ENCODE measurements at regions not wholly inside any gene's neighbourhood (a gene's known extent, or its start where the extent isn't known, plus 50 kb on each side); places are given as distances from the start of the nearest gene placed in this dataset.

GRCh38 chr20:50363027-50363426, 147.2 kb upstream of the PTPN1 start:
- ATAC-seq (ENCODE audit: low read depth in 2 of 2) (no peak), DNase-seq (no peak)
- Mint-ChIP-seq H3K4me3 (no peak overlapping the region), H3K27ac (no peak overlapping the region), H3K4me1 (peaks cover 0 to 7% (median 0%) of the 10 kb centered on the region in 4 donors), H3K36me3 (no peaks in the 10 kb centered on the region), H3K27me3 (peaks cover 9% of the 10 kb centered on the region), H3K9me3 (peaks cover 0 to under 1% (median 0%) of the 10 kb centered on the region in 7 donors)
- Histone ChIP-seq H3K27me3 (ENCODE audit: control insufficient read depth, insufficient read depth, low read length) (no peaks in the 10 kb centered on the region), H3K36me3 (ENCODE audit: control insufficient read depth, insufficient read depth, low read length) (no peaks in the 10 kb centered on the region), H3K9me3 (ENCODE audit: control insufficient read depth in 2 of 2, low read length in 2 of 2) (no peaks in the 10 kb centered on the region), H3K4me3 (ENCODE audit: low read depth, low read length) (no peak overlapping the region), H3K27ac (ENCODE audit: insufficient read depth, low read length, poor library complexity, severe bottlenecking) (no peak overlapping the region), H3K4me1 (ENCODE audit: control insufficient read depth, insufficient read depth, low read length, poor library complexity, severe bottlenecking) (no peaks in the 10 kb centered on the region)

GRCh38 chr20:50363479-50363878, 146.7 kb upstream of the PTPN1 start:
- peak overlapping the region in 1 of 3 donors; percentile 24 for H3K27ac Mint-ChIP-seq
- H3K36me3 ChIP-seq (ENCODE audit: control insufficient read depth, insufficient read depth, low read length): no peaks in the 10 kb centered on the region
- peaks cover 9% of the 10 kb centered on the region for H3K27me3 Mint-ChIP-seq
- no peak overlapping the region for H3K4me3 ChIP-seq (ENCODE audit: low read depth, low read length)
- peaks cover 0 to 7% (median 0%) of the 10 kb centered on the region in 4 donors for H3K4me1 Mint-ChIP-seq
- no peak for ATAC-seq (ENCODE audit: low read depth in 2 of 2)
- H3K27ac ChIP-seq (ENCODE audit: insufficient read depth, low read length, poor library complexity, severe bottlenecking): no peak overlapping the region
- no peak overlapping the region for H3K4me3 Mint-ChIP-seq
- H3K27me3 ChIP-seq (ENCODE audit: control insufficient read depth, insufficient read depth, low read length): no peaks in the 10 kb centered on the region
- H3K36me3 Mint-ChIP-seq: no peaks in the 10 kb centered on the region
- DNase-seq: no peak
- no peaks in the 10 kb centered on the region for H3K4me1 ChIP-seq (ENCODE audit: control insufficient read depth, insufficient read depth, low read length, poor library complexity, severe bottlenecking)
- no peaks in the 10 kb centered on the region for H3K9me3 ChIP-seq (ENCODE audit: control insufficient read depth in 2 of 2, low read length in 2 of 2)
- H3K9me3 Mint-ChIP-seq: peaks cover 0 to 2% (median 0%) of the 10 kb centered on the region in 7 donors

GRCh38 chr20:50364542-50364941, 145.6 kb upstream of the PTPN1 start:
- Histone ChIP-seq H3K27ac (ENCODE audit: insufficient read depth, low read length, poor library complexity, severe bottlenecking) (no peak overlapping the region), H3K4me1 (ENCODE audit: control insufficient read depth, insufficient read depth, low read length, poor library complexity, severe bottlenecking) (no peaks in the 10 kb centered on the region), H3K36me3 (ENCODE audit: control insufficient read depth, insufficient read depth, low read length) (no peaks in the 10 kb centered on the region), H3K27me3 (ENCODE audit: control insufficient read depth, insufficient read depth, low read length) (no peaks in the 10 kb centered on the region), H3K9me3 (ENCODE audit: control insufficient read depth in 2 of 2, low read length in 2 of 2) (no peaks in the 10 kb centered on the region), H3K4me3 (ENCODE audit: low read depth, low read length) (no peak overlapping the region)
- Mint-ChIP-seq H3K4me3 (no peak overlapping the region), H3K27ac (no peak overlapping the region), H3K9me3 (peaks cover 0 to 2% (median 0%) of the 10 kb centered on the region in 7 donors), H3K36me3 (no peaks in the 10 kb centered on the region), H3K4me1 (peaks cover 0 to 7% (median 0%) of the 10 kb centered on the region in 4 donors), H3K27me3 (peaks cover 9% of the 10 kb centered on the region)
- DNase-seq (no peak), ATAC-seq (ENCODE audit: low read depth in 2 of 2) (no peak)

DNA sequence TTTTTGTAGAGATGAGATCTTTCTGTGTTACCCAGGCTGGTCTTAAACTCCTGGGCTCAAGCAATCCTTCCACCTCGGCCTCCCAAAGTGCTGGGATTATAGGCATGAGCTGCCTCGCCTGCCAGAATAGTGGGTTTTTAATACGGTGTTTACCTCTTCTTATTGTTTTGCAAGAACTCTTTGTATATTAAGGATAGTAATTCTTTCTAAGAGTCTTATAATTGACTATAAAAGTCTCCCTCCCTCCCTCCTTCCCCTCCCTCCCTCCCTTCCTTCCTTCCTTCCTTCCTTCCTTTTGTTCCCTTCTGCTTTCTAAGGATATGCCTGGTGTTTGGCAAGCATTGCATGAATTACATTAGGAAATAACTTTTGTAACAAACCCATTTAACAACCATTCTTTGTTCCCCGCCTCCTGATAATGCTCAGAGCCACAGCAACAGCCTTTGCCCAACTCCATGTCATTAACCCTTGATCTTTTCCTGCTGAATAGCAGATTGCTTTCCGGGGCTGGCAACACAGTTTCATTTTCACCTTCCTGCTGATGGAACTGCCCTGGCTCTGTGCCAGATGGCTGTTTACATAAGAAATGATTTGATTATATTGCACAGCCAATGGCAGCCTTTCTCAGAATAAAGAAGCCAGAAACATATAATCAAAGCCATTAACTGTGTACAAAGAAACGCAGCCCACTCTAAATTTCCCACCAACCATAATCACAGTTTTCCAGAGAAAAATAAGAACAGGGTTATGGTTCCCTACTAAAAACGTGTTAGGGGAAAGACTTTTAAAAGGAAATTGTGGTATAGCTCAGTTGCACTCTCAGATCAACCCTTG, 143.7 kb upstream of the PTPN1 start:
- Mint-ChIP-seq H3K27me3 (peaks cover 12% of the 10 kb centered on the region), H3K36me3 (no peaks in the 10 kb centered on the region), H3K9me3 (peaks cover 0 to 3% (median 0%) of the 10 kb centered on the region in 7 donors), H3K4me3 (no peak overlapping the region), H3K4me1 (peaks cover 0 to 7% (median 0%) of the 10 kb centered on the region in 4 donors), H3K27ac (no peak overlapping the region)
- ATAC-seq (ENCODE audit: low read depth in 2 of 2) (no peak), DNase-seq (peak in 1 of 3 donors; percentile 76)
- no peaks in the 10 kb centered on the region for H3K4me1 ChIP-seq (ENCODE audit: control insufficient read depth, insufficient read depth, low read length, poor library complexity, severe bottlenecking)
- H3K4me3 ChIP-seq (ENCODE audit: low read depth, low read length): no peak overlapping the region
- no peaks in the 10 kb centered on the region for H3K9me3 ChIP-seq (ENCODE audit: control insufficient read depth in 2 of 2, low read length in 2 of 2)
- H3K36me3 ChIP-seq (ENCODE audit: control insufficient read depth, insufficient read depth, low read length): no peaks in the 10 kb centered on the region
- no peaks in the 10 kb centered on the region for H3K27me3 ChIP-seq (ENCODE audit: control insufficient read depth, insufficient read depth, low read length)
- H3K27ac ChIP-seq (ENCODE audit: insufficient read depth, low read length, poor library complexity, severe bottlenecking): no peak overlapping the region

GRCh38 chr20:50367104-50367674, 143.0 kb upstream of the PTPN1 start:
- DNase-seq: no peak
- ATAC-seq (ENCODE audit: low read depth in 2 of 2): no peak
- peaks cover 8% of the 10 kb centered on the region for H3K27me3 Mint-ChIP-seq
- H3K36me3 ChIP-seq (ENCODE audit: control insufficient read depth, insufficient read depth, low read length): no peaks in the 10 kb centered on the region
- H3K9me3 ChIP-seq (ENCODE audit: control insufficient read depth in 2 of 2, low read length in 2 of 2): no peaks in the 10 kb centered on the region
- no peak overlapping the region for H3K4me3 Mint-ChIP-seq
- no peak overlapping the region for H3K4me3 ChIP-seq (ENCODE audit: low read depth, low read length)
- H3K27ac Mint-ChIP-seq: no peak overlapping the region
- no peaks in the 10 kb centered on the region for H3K36me3 Mint-ChIP-seq
- H3K9me3 Mint-ChIP-seq: peaks cover 0 to 3% (median 0%) of the 10 kb centered on the region in 7 donors
- H3K4me1 ChIP-seq (ENCODE audit: control insufficient read depth, insufficient read depth, low read length, poor library complexity, severe bottlenecking): no peaks in the 10 kb centered on the region
- H3K27ac ChIP-seq (ENCODE audit: insufficient read depth, low read length, poor library complexity, severe bottlenecking): no peak overlapping the region
- no peaks in the 10 kb centered on the region for H3K27me3 ChIP-seq (ENCODE audit: control insufficient read depth, insufficient read depth, low read length)
- H3K4me1 Mint-ChIP-seq: peaks cover 0 to 7% (median 0%) of the 10 kb centered on the region in 4 donors

- Histone ChIP-seq H3K4me1 (ENCODE audit: control insufficient read depth, insufficient read depth, low read length, poor library complexity, severe bottlenecking) (no peaks in the 10 kb centered on the region), H3K4me3 (ENCODE audit: low read depth, low read length) (no peak overlapping the region), H3K27ac (ENCODE audit: insufficient read depth, low read length, poor library complexity, severe bottlenecking) (no peak overlapping the region), H3K9me3 (ENCODE audit: control insufficient read depth in 2 of 2, low read length in 2 of 2) (no peaks in the 10 kb centered on the region), H3K27me3 (ENCODE audit: control insufficient read depth, insufficient read depth, low read length) (no peaks in the 10 kb centered on the region), H3K36me3 (ENCODE audit: control insufficient read depth, insufficient read depth, low read length) (no peaks in the 10 kb centered on the region)
- peaks cover 8% of the 10 kb centered on the region for H3K27me3 Mint-ChIP-seq
- no peak for DNase-seq
- H3K4me3 Mint-ChIP-seq: no peak overlapping the region
- no peak overlapping the region for H3K27ac Mint-ChIP-seq
- H3K9me3 Mint-ChIP-seq: peaks cover 0 to 3% (median 0%) of the 10 kb centered on the region in 7 donors
- no peaks in the 10 kb centered on the region for H3K36me3 Mint-ChIP-seq
- peaks cover 0 to 7% (median 0%) of the 10 kb centered on the region in 4 donors for H3K4me1 Mint-ChIP-seq
- ATAC-seq (ENCODE audit: low read depth in 2 of 2): no peak
Measured at GRCh38 chr20:50367739-50368375, 142.3 kb upstream of the PTPN1 start.

DNA sequence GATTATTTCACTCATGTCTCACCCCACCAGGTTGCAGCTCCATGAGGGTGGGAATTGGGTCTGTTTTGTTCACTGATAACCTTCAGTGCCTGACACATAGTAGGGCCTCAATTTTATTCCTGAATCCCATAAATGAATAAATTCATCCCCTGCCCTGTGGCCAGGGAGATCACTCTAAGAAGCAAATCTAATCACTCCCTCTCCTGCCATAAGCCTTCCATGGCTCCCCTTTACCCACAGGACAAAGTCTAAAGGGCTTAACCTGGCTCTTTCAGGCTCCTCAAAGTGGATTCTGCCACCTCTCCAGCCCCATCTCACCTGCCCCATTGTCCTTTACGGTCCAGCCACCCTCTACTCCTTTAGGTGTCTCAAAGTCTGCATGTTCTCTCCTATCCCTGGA, 141.8 kb upstream of the PTPN1 start:
- H3K27me3 ChIP-seq (ENCODE audit: control insufficient read depth, insufficient read depth, low read length): no peaks in the 10 kb centered on the region
- DNase-seq (no peak), ATAC-seq (ENCODE audit: low read depth in 2 of 2) (no peak)
- H3K36me3 Mint-ChIP-seq: no peaks in the 10 kb centered on the region
- H3K4me3 Mint-ChIP-seq: no peak overlapping the region
- H3K27me3 Mint-ChIP-seq: peaks cover 4% of the 10 kb centered on the region
- H3K4me1 ChIP-seq (ENCODE audit: control insufficient read depth, insufficient read depth, low read length, poor library complexity, severe bottlenecking): no peaks in the 10 kb centered on the region
- H3K4me1 Mint-ChIP-seq: peaks cover 0 to 7% (median 0%) of the 10 kb centered on the region in 4 donors
- H3K9me3 ChIP-seq (ENCODE audit: control insufficient read depth in 2 of 2, low read length in 2 of 2): no peaks in the 10 kb centered on the region
- H3K27ac Mint-ChIP-seq: no peak overlapping the region
- no peak overlapping the region for H3K4me3 ChIP-seq (ENCODE audit: low read depth, low read length)
- H3K36me3 ChIP-seq (ENCODE audit: control insufficient read depth, insufficient read depth, low read length): no peaks in the 10 kb centered on the region
- H3K9me3 Mint-ChIP-seq: peaks cover 0 to 3% (median 0%) of the 10 kb centered on the region in 7 donors
- no peak overlapping the region for H3K27ac ChIP-seq (ENCODE audit: insufficient read depth, low read length, poor library complexity, severe bottlenecking)

Data from CD4-positive, CD25-positive, alpha-beta regulatory T cell (primary cell).